ENCODE measurements at regions not wholly inside any gene's neighbourhood (a gene's known extent, or its start where the extent isn't known, plus 50 kb on each side); places are given as distances from the start of the nearest gene placed in this dataset.

GRCh38 chr21:14683063-14683462, 136.9 kb upstream of the SAMSN1 start:
- TF ChIP-seq, protein P1, sequence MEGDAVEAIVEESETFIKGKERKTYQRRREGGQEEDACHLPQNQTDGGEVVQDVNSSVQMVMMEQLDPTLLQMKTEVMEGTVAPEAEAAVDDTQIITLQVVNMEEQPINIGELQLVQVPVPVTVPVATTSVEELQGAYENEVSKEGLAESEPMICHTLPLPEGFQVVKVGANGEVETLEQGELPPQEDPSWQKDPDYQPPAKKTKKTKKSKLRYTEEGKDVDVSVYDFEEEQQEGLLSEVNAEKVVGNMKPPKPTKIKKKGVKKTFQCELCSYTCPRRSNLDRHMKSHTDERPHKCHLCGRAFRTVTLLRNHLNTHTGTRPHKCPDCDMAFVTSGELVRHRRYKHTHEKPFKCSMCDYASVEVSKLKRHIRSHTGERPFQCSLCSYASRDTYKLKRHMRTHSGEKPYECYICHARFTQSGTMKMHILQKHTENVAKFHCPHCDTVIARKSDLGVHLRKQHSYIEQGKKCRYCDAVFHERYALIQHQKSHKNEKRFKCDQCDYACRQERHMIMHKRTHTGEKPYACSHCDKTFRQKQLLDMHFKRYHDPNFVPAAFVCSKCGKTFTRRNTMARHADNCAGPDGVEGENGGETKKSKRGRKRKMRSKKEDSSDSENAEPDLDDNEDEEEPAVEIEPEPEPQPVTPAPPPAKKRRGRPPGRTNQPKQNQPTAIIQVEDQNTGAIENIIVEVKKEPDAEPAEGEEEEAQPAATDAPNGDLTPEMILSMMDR (IDR thresholded peaks at IDR 0.05) = no peak
- TF ChIP-seq EP300 (IDR thresholded peaks at IDR 0.05) (no peak), POLR2AphosphoS5 (IDR thresholded peaks at IDR 0.05) (no peak)
